Loucy (cell line): ENCODE measurements at regions not wholly inside any gene's neighbourhood (a gene's known extent, or its start where the extent isn't known, plus 50 kb on each side); places are given as distances from the start of the nearest gene placed in this dataset.

Experiments
- H2AFZ ChIP-seq: fragments of 200-600 bp; sonication (generic); 2 replicates; pipeline ENCODE4 v1.6.0; 2016; ENCODE audit warnings: antibody characterized with exemption, mild to moderate bottlenecking, low read length, moderate library complexity
- H3F3A ChIP-seq: fragments of 200-600 bp; 2 replicates; pipeline ENCODE4 v1.6.0; 2016; ENCODE audit warnings: antibody characterized with exemption, low read depth, mild to moderate bottlenecking
- H3K27me3 ChIP-seq: fragments of 200-600 bp; sonication (generic); 2 replicates; pipeline ENCODE4 v1.6.1; 2014; ENCODE audit warnings: low read length, mild to moderate bottlenecking; ENCODE audit not compliant: insufficient read depth, poor library complexity, severe bottlenecking
- H3K36me3 ChIP-seq: fragments of 200-600 bp; sonication (generic); 2 replicates; pipeline ENCODE4 v1.6.1; 2016; ENCODE audit warnings: low read length; ENCODE audit not compliant: insufficient read depth
- H3K4me1 ChIP-seq: fragments of 200-600 bp; sonication (generic); 2 replicates; pipeline ENCODE4 v1.5.1; 2014; ENCODE audit warnings: low read length, mild to moderate bottlenecking; ENCODE audit not compliant: insufficient read depth, poor library complexity, severe bottlenecking
- H3K4me2 ChIP-seq: fragments of 200-600 bp; sonication (generic); 2 replicates; pipeline ENCODE4 v1.6.0; 2014; ENCODE audit warnings: antibody characterized with exemption, low read length, low read depth, mild to moderate bottlenecking; ENCODE audit not compliant: poor library complexity, severe bottlenecking
- H3K4me3 ChIP-seq: fragments of 200-600 bp; sonication (generic); 2 replicates; pipeline ENCODE4 v1.5.1; 2014; ENCODE audit warnings: low read length, mild to moderate bottlenecking, mixed read lengths; ENCODE audit not compliant: poor library complexity, severe bottlenecking
- H3K79me2 ChIP-seq: fragments of 200-600 bp; sonication (generic); 2 replicates; pipeline ENCODE4 v1.6.1; 2014; ENCODE audit warnings: low read length; ENCODE audit not compliant: insufficient read depth
- H3K9ac ChIP-seq: fragments of 200-600 bp; sonication (generic); 2 replicates; pipeline ENCODE4 v1.6.0; 2014; ENCODE audit warnings: mild to moderate bottlenecking, low read depth, low read length, moderate library complexity; ENCODE audit not compliant: poor library complexity, severe bottlenecking
- H3K9me2 ChIP-seq: fragments of 200-600 bp; sonication (generic); replicated peaks from 2 replicates; pipeline ENCODE4 v1.6.1; 2016; ENCODE audit warnings: low read depth, low read length, mixed read lengths
- H3K9me3 ChIP-seq: fragments of 200-600 bp; sonication (generic); 2 replicates; pipeline ENCODE4 v1.6.1; 2014; ENCODE audit warnings: mild to moderate bottlenecking, antibody characterized with exemption, low read length, low read depth; ENCODE audit not compliant: insufficient read depth
- H4K20me1 ChIP-seq: fragments of 200-600 bp; sonication (generic); 2 replicates; pipeline ENCODE4 v1.6.0; 2014; ENCODE audit warnings: antibody characterized with exemption, low read length, mild to moderate bottlenecking; ENCODE audit not compliant: insufficient read depth, poor library complexity, severe bottlenecking
- EZH2phosphoT487 ChIP-seq: fragments of 200-600 bp; IDR thresholded peaks from 2 replicates; pipeline ENCODE4 v1.6.1; 2018; ENCODE audit warnings: antibody characterized with exemption, mild to moderate bottlenecking, moderate library complexity, borderline replicate concordance
- TF ChIP-seq, protein P1 (sequence below): fragments of 200-600 bp; sonication (generic); conservative IDR thresholded peaks from 2 replicates; pipeline ENCODE4 v1.5.1; 2014; ENCODE audit warnings: mild to moderate bottlenecking, antibody characterized with exemption, low read length

DNA sequence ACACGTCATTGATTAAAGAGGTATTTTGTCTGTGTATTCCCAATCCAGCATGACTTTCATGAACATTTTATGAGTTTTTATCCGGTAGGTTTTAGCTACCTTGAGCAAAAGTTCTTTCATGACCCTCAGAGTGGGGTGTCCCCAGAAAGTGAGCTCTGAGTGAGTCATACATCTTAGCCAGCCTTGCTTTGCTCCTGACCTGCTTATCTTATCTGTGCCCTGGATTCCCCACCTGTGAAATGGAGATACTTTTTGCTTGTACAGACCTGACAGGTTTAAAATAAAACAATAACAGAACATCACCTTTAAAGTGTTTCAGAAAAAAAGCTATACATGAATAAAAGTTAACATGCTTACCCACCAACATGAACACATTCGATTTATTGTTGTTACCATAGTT lies 202.8 kb upstream of the SOX5 start:
- no peak overlapping the region for H3K4me3 ChIP-seq
- no peaks in the 10 kb centered on the region for H3K79me2 ChIP-seq
- TF ChIP-seq, protein P1, sequence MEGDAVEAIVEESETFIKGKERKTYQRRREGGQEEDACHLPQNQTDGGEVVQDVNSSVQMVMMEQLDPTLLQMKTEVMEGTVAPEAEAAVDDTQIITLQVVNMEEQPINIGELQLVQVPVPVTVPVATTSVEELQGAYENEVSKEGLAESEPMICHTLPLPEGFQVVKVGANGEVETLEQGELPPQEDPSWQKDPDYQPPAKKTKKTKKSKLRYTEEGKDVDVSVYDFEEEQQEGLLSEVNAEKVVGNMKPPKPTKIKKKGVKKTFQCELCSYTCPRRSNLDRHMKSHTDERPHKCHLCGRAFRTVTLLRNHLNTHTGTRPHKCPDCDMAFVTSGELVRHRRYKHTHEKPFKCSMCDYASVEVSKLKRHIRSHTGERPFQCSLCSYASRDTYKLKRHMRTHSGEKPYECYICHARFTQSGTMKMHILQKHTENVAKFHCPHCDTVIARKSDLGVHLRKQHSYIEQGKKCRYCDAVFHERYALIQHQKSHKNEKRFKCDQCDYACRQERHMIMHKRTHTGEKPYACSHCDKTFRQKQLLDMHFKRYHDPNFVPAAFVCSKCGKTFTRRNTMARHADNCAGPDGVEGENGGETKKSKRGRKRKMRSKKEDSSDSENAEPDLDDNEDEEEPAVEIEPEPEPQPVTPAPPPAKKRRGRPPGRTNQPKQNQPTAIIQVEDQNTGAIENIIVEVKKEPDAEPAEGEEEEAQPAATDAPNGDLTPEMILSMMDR: no peak
- no peak for TF ChIP-seq EZH2phosphoT487

DNA sequence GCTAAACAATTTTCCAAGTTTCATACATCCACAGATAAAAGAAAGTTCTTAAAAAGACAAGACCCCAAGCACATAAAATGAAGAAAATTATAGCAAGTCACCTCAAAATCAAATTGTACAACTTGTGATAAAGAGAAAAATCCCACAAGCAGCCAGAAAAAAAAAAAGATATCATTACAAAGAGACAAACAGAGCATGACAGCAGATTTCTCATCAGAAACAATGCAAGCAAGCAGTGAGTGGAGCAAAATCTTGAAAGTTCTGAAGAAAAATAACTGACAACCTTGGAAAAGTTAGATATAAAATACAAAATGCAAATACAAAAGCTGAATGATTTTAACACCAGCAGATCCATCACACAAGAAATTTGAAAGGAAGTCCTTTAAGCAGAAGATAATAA lies 194.5 kb upstream of the SOX5 start:
- Histone ChIP-seq H3K4me2 (no peak overlapping the region), H3K36me3 (no peaks in the 10 kb centered on the region), H3K4me1 (no peaks in the 10 kb centered on the region), H3K27me3 (no peaks in the 10 kb centered on the region), H3K9me2 (no peaks in the 10 kb centered on the region), H3F3A (no peaks in the 10 kb centered on the region), H4K20me1 (no peaks in the 10 kb centered on the region), H3K9me3 (peaks cover 5% of the 10 kb centered on the region; the same call in 1 of the 2 replicates), H3K4me3 (no peak overlapping the region), H3K79me2 (no peaks in the 10 kb centered on the region), H2AFZ (no peak overlapping the region), H3K9ac (no peak overlapping the region)
- TF ChIP-seq EZH2phosphoT487: no peak

More for the DNA sequence above, 202.8 kb upstream of the SOX5 start:
- H3F3A ChIP-seq: no peaks in the 10 kb centered on the region
- H3K9ac ChIP-seq: no peak overlapping the region
- no peaks in the 10 kb centered on the region for H3K9me3 ChIP-seq
- no peaks in the 10 kb centered on the region for H3K36me3 ChIP-seq
- H2AFZ ChIP-seq: no peak overlapping the region
- H3K4me2 ChIP-seq: no peak overlapping the region
- no peaks in the 10 kb centered on the region for H3K9me2 ChIP-seq
- H3K4me1 ChIP-seq: no peaks in the 10 kb centered on the region
- no peaks in the 10 kb centered on the region for H3K27me3 ChIP-seq
- H4K20me1 ChIP-seq: no peaks in the 10 kb centered on the region

DNA sequence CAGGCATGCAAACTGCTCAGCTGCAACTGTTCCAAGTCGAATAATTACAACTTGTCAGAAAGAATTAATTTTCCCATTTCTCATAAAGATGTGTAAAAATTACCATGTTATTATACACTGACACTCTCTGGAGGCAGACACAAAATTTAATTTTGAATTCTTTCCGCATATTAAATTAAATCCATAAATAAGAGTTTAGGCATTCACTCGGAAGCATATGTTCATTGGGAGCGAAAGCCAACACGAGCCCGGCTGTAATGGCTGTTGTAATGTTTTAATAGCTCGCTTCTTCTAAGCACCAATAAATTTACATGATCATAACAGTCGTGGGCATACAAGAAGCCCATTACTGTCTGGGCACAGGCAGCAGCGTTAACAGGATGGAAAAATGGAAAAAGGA lies 189.6 kb upstream of the SOX5 start:
- Histone ChIP-seq H3K9ac (no peak overlapping the region), H3K4me3 (no peak overlapping the region), H3K4me1 (no peaks in the 10 kb centered on the region), H3K36me3 (no peaks in the 10 kb centered on the region), H3F3A (no peaks in the 10 kb centered on the region), H3K9me3 (peaks cover 2% of the 10 kb centered on the region; the same call in 1 of the 2 replicates), H3K9me2 (no peaks in the 10 kb centered on the region), H2AFZ (no peak overlapping the region), H4K20me1 (no peaks in the 10 kb centered on the region), H3K79me2 (no peaks in the 10 kb centered on the region), H3K4me2 (no peak overlapping the region), H3K27me3 (no peaks in the 10 kb centered on the region)
- TF ChIP-seq, protein P1: no peak
- TF ChIP-seq EZH2phosphoT487: no peak

DNA sequence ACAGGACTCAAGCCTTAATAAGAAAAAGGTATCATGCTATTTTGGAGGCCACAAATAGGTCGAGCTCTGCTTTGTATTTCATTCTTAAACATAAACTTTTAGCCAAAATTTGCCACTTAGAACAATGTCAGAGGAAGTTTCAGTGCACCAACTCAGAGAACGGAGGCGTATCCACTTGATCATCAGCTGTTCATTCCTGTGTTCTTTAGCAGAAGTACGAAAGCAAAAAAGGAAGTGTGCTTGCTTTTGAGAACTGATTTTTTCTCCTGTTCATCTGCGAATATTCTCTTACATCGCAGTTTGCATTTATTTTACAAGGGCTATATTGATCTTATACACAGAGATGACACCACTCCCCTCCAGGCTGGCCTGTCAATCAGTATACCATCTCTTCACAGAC lies 188.6 kb upstream of the SOX5 start:
- TF ChIP-seq EZH2phosphoT487: no peak
- TF ChIP-seq, protein P1: no peak
- H4K20me1 ChIP-seq: no peaks in the 10 kb centered on the region
- H3K4me3 ChIP-seq: no peak overlapping the region
- no peaks in the 10 kb centered on the region for H3K27me3 ChIP-seq
- no peak overlapping the region for H3K4me2 ChIP-seq
- no peaks in the 10 kb centered on the region for H3K9me3 ChIP-seq
- H3K9me2 ChIP-seq: no peaks in the 10 kb centered on the region
- H2AFZ ChIP-seq: no peak overlapping the region
- H3K9ac ChIP-seq: no peak overlapping the region
- peaks cover 8% of the 10 kb centered on the region for H3K4me1 ChIP-seq
- no peaks in the 10 kb centered on the region for H3F3A ChIP-seq
- H3K36me3 ChIP-seq: no peaks in the 10 kb centered on the region
- no peaks in the 10 kb centered on the region for H3K79me2 ChIP-seq
